Activated naive CD8-positive, alpha-beta T cell treated with anti-CD3 and anti-CD28 coated beads, Interleukin-2, amount 10 ng/mL, durations not matched to agents 7 days and 5 days (primary cell): ENCODE measurements at regions not wholly inside any gene's neighbourhood (a gene's known extent, or its start where the extent isn't known, plus 50 kb on each side); places are given as distances from the start of the nearest gene placed in this dataset.

Experiments
- ATAC-seq: fragments of 150-1000 bp; cut with Tn5 transposase; one replicate; pipeline ENCODE4 v1.10.0; 2021; ENCODE audit warnings: low read depth, moderate library complexity
- POLR2A ChIA-PET: fragments of 350-600 bp; sonication (Branson Sonifier 250); formaldehyde crosslinking; loops from one replicate; lab custom pipeline; 2021; ENCODE audit warnings: antibody characterized with exemption; lab: Charles Lee
- DNase-seq: peaks from one replicate; pipeline ENCODE4 v3.0.0; 2021
- H3K27ac Mint-ChIP-seq: one replicate; pipeline ENCODE4 v1.8.0; 2022; ENCODE audit warnings: mild to moderate bottlenecking, mixed read lengths
- H3K27me3 Mint-ChIP-seq: one replicate; pipeline ENCODE4 v1.8.0; 2022; ENCODE audit warnings: mild to moderate bottlenecking, moderate library complexity, mixed read lengths
- H3K36me3 Mint-ChIP-seq: one replicate; pipeline ENCODE4 v1.8.0; 2021; ENCODE audit warnings: mild to moderate bottlenecking, mixed read lengths
- H3K4me1 Mint-ChIP-seq: one replicate; pipeline ENCODE4 v1.8.0; 2021; ENCODE audit warnings: mixed read lengths
- H3K4me3 Mint-ChIP-seq: one replicate; pipeline ENCODE4 v1.8.0; 2022; ENCODE audit warnings: mild to moderate bottlenecking, moderate library complexity, mixed read lengths
- H3K9me3 Mint-ChIP-seq: one replicate; pipeline ENCODE4 v1.8.0; 2021; ENCODE audit warnings: mixed read lengths

DNA sequence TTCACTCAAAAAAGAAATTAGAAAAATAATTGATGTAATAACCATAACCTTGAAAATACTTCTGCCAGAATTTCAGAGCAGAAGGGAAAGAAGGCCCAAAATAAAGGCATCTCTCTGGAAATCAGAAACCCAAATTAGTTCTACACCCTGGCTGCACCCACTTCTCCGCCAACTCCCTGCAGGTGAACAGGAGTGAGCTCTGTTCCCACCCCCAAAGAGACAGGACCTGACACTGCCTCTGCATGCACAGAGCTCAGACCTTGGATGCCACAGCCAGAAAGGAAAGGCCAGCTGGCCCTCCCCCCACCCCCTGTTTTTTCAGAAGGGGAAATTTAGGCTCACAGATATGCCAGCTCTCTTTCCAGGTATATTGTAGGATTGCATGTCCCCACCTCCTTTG lies 228.2 kb downstream of the BCL11B start:
- no peak for ATAC-seq
- DNase-seq, result no peak
- Mint-ChIP-seq H3K9me3 (no peaks in the 10 kb centered on the region), H3K27ac (no peak overlapping the region), H3K4me1 (peaks cover 10% of the 10 kb centered on the region), H3K4me3 (no peak overlapping the region), H3K36me3 (no peaks in the 10 kb centered on the region), H3K27me3 (no peaks in the 10 kb centered on the region)
- POLR2A ChIA-PET, result no interaction called here

DNA sequence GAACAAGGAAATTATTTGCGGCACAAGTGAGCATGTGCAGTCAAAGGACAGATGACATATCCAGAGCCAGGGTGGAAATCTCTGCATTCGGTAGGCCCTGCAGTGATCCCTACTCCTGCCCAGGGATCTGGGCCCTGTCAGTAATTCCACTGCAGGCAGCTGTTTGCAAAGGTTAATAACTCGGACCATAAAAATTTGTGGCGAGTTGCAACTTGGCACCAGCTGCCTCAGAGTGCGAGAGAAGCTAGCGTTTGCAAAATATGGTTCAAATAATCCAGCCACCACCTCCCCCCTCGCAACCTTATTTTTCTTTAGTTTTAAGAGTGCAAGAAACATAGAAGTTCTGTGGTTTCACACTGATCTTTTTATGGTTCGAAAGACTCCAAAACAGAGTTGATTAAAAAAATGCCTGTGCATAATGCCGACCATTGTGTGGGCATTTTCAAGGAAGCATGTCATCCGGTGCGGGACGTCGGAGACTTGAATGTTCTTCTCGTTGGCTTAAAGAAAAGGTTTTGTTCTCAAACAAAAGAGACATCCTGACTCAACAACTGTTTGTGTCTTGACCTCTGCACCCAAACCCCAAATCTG lies 224.5 kb downstream of the BCL11B start:
- ATAC-seq, result no peak
- H3K4me3 Mint-ChIP-seq, result no peak overlapping the region
- peaks cover 9% of the 10 kb centered on the region for H3K9me3 Mint-ChIP-seq
- no peaks in the 10 kb centered on the region for H3K27me3 Mint-ChIP-seq
- peaks cover 11% of the 10 kb centered on the region for H3K4me1 Mint-ChIP-seq
- peaks cover 13% of the 10 kb centered on the region for H3K36me3 Mint-ChIP-seq
- peak overlapping the region; percentile 14 for H3K27ac Mint-ChIP-seq
- no peak for DNase-seq
- POLR2A ChIA-PET, result no interaction called here

DNA sequence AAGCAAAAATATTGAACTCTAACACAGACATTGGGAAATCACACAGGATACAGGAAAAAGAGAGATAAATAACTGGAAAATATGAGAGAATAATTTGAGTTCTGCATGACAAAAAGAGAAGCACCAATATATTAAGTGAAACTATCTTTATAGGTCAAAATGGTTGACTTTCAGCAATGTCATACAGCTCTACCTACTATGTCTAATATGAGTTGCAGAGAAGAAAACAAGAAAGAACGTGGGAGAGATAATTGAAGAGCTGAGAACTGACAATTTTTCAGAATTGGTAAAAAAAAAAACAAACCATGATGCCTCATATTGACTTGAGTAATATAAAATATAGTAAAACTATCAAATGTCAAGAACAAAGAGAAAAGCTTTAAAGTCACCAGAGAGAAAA lies 221.7 kb downstream of the BCL11B start:
- H3K27me3 Mint-ChIP-seq, result no peaks in the 10 kb centered on the region

DNA sequence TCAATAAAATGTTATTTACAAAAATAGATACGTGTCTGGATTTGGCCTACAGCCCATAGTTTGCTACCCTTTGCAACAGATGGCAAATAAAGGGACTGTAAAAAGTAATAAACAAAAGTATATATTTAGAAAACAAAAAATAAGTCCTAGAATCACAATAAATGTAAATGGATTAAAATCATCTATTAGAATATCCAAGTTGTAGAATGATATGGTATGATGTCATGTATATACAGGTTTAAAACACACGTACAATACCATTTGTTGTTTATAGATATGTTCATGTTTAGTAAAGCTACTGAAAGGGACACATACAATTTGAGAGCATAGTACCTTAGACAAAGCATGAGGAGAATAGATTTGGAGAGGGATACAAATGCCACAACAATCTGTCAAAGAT lies 219.5 kb downstream of the BCL11B start:
- H3K4me1 Mint-ChIP-seq, result peaks cover 27% of the 10 kb centered on the region
- DNase-seq, result no peak
- no peak overlapping the region for H3K27ac Mint-ChIP-seq
- POLR2A ChIA-PET, result no interaction called here
- peaks cover 25% of the 10 kb centered on the region for H3K9me3 Mint-ChIP-seq
- H3K27me3 Mint-ChIP-seq, result no peaks in the 10 kb centered on the region
- peaks cover 28% of the 10 kb centered on the region for H3K36me3 Mint-ChIP-seq
- no peak for ATAC-seq
- no peak overlapping the region for H3K4me3 Mint-ChIP-seq

More for the DNA sequence above, 221.7 kb downstream of the BCL11B start:
- DNase-seq (no peak), ATAC-seq (no peak)
- H3K9me3 Mint-ChIP-seq, result peaks cover 16% of the 10 kb centered on the region
- H3K27ac Mint-ChIP-seq, result no peak overlapping the region
- H3K4me1 Mint-ChIP-seq, result peaks cover 11% of the 10 kb centered on the region
- H3K36me3 Mint-ChIP-seq, result peaks cover 20% of the 10 kb centered on the region
- POLR2A ChIA-PET, result interaction anchor here (0.6 to 1.4 kb wide), 2 partner anchors 19 to 103 kb away, joined by 3 read pairs; no protein-coding TSS in a partner anchor
- H3K4me3 Mint-ChIP-seq, result no peak overlapping the region

DNA sequence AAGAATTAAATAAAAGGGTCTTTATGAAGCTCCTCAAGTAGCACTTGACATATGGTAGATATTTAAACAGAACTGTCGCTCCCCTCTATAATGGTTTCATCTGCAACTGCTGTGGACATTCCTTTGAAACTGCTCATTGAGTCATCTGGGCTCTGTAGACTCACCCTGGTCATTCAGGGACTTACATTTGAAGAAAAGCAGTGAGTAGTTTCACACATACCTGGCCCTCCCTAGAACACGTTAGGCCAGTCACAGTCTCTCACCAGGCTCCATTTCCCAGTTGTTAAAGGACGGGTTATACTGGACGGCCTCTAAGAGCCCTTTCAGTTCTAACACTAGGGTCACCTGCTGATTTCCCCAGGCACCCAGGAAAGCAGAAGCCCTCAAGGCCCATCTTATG lies 217.0 kb downstream of the BCL11B start:
- Mint-ChIP-seq H3K36me3 (peaks cover 28% of the 10 kb centered on the region), H3K9me3 (peaks cover 25% of the 10 kb centered on the region)

DNA sequence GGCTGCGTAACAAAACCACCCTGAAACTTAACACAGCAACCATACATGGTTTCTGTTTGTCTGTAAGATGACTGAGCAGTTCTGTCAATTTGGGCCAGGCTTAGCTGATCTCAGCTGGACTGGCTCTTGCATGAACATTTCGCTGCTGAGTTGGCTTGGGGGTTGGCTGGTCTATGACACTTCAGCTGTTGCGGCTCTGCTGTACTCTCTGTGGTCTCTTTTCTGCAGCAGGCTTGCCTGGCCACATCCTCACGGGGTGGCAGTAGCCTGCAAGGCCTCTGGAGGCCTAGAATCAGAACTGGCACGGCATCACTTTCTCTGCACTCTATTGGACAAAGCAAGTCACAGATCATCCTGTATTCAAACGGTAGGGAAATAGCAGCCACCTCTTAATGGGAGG lies 216.2 kb downstream of the BCL11B start:
- Mint-ChIP-seq H3K4me3 (peak overlapping the region; percentile 73), H3K9me3 (peaks cover 25% of the 10 kb centered on the region), H3K4me1 (peaks cover 20% of the 10 kb centered on the region), H3K27me3 (no peaks in the 10 kb centered on the region), H3K27ac (peak overlapping the region; percentile 91), H3K36me3 (peaks cover 25% of the 10 kb centered on the region)
- POLR2A ChIA-PET, result interaction anchor here (0.6 to 1.6 kb wide), 4 partner anchors 72 to 347 kb away, joined by 3 to 6 read pairs (median 4); partner anchors contain the start of gene BCL11B
- peak; percentile 99 for ATAC-seq
- peak; percentile 76 for DNase-seq

More for the DNA sequence above, 217.0 kb downstream of the BCL11B start:
- Mint-ChIP-seq H3K27me3 (no peaks in the 10 kb centered on the region), H3K27ac (no peak overlapping the region), H3K4me1 (peaks cover 22% of the 10 kb centered on the region), H3K4me3 (no peak overlapping the region)
- POLR2A ChIA-PET, result interaction anchor here (1.6 kb wide), 1 partner anchor 217 kb away, joined by 4 read pairs; the partner anchor contains the start of gene BCL11B
- DNase-seq, result no peak
- ATAC-seq, result no peak

DNA sequence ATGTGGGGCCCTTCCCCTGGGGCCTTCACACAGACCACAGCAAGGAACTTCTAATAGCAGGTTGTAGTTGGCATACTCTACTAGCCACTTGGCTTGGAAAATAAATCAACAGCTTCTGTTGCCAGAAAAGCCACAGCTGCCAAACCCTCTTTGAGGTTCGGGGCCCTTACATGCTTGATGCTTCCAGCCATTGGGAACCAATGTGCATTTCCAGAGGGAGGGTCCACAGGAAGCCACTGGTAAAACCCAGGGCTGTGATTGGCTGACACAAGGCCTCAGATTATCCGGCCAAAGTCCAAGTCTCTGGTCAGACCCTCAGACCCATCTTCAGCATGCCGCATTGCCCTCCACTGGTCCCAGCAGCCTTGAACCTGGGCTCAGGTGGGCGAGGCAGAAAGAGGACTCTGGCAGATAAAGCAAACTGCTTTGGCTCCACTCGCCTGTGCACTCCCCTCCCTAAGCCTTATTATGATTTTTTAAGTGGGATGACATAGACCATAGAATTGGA lies 214.4 kb downstream of the BCL11B start:
- Mint-ChIP-seq H3K9me3 (peaks cover 15% of the 10 kb centered on the region), H3K27ac (no peak overlapping the region), H3K4me3 (no peak overlapping the region), H3K36me3 (peaks cover 14% of the 10 kb centered on the region), H3K27me3 (peaks cover 3% of the 10 kb centered on the region), H3K4me1 (peaks cover 20% of the 10 kb centered on the region)
- ATAC-seq (no peak), DNase-seq (no peak)
- POLR2A ChIA-PET, result no interaction called here

DNA sequence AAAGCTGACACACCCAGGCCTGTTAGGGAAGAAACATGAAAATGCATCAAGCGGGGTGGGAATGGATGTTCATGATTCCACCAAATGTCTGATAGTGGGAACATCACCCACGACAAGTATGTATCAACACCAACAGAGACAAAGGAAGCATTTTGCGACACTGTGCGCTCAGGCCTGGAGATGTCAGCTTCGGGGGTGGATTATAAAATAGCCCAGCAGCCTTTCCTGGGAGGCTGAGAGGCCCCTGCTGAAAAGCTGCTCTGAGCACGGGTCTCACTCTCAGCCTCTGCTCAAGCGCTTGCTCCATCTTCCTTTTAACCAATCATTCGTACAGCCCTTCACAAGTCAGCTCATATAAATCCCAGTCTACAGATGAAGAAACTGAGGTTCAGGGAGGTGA lies 213.5 kb downstream of the BCL11B start:
- H3K36me3 Mint-ChIP-seq, result peaks cover 11% of the 10 kb centered on the region
- POLR2A ChIA-PET, result no interaction called here
- no peak overlapping the region for H3K4me3 Mint-ChIP-seq
- peaks cover 23% of the 10 kb centered on the region for H3K4me1 Mint-ChIP-seq
- H3K27ac Mint-ChIP-seq, result no peak overlapping the region
- DNase-seq (no peak), ATAC-seq (no peak)
- peaks cover 3% of the 10 kb centered on the region for H3K27me3 Mint-ChIP-seq
- H3K9me3 Mint-ChIP-seq, result peaks cover 14% of the 10 kb centered on the region

DNA sequence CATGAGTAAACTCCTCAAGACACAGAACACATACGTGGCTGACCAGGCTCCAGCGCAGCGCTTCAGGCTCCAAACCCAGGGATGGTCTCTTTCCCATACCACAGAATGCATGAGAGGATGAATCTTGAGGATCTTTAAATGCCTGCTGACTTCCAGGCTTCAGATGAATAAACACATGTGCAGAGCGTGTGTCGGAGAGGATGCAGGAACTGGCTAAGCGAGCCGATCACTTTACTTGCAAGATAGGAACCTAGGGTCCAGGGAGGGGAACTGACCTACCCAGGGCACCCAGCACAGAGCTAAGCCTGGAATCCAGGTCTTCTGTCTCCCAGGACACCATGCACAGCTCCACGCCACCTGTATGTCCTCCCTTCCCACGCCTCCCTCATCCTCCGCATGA lies 209.8 kb downstream of the BCL11B start:
- no peak for DNase-seq
- peaks cover 10% of the 10 kb centered on the region for H3K4me1 Mint-ChIP-seq
- no peak for ATAC-seq
- H3K4me3 Mint-ChIP-seq, result no peak overlapping the region
- H3K27me3 Mint-ChIP-seq, result peaks cover 3% of the 10 kb centered on the region
- H3K36me3 Mint-ChIP-seq, result peaks cover under 1% of the 10 kb centered on the region
- peaks cover under 1% of the 10 kb centered on the region for H3K9me3 Mint-ChIP-seq
- no peak overlapping the region for H3K27ac Mint-ChIP-seq
- POLR2A ChIA-PET, result no interaction called here

DNA sequence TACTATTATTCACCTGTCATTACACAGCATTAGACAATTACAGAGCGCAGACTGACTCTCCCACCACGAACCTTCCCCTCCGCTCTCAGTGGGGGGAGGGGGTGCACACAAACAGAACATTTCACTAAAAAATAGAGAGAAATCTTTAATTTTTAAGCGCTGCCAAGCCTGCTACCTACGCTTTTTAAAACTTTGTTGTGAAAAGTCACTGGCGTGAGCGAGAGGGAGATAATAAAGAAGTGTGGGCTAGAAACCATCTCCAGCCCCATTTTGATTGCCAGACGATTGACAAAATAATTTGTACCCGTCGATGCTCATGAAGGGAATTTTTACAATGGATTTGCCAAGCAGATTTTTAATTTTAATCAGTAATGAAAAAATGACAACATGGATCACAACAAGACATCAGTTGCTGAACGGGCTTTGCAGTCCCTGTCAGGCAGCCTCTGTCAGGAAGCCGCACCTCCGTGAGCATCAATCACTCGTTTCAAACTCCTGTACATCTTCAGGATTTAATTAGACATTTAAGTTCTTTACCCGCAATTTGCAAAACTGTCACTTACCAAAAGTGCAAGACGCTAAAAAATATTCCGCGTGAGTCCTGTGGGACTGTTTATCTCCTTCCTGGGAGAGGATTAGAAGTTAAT lies 209.1 kb downstream of the BCL11B start:
- Mint-ChIP-seq H3K4me1 (peaks cover 10% of the 10 kb centered on the region), H3K4me3 (no peak overlapping the region), H3K27ac (no peak overlapping the region), H3K36me3 (no peaks in the 10 kb centered on the region), H3K27me3 (peaks cover 3% of the 10 kb centered on the region), H3K9me3 (no peaks in the 10 kb centered on the region)
- DNase-seq (no peak), ATAC-seq (no peak)
- POLR2A ChIA-PET, result no interaction called here

DNA sequence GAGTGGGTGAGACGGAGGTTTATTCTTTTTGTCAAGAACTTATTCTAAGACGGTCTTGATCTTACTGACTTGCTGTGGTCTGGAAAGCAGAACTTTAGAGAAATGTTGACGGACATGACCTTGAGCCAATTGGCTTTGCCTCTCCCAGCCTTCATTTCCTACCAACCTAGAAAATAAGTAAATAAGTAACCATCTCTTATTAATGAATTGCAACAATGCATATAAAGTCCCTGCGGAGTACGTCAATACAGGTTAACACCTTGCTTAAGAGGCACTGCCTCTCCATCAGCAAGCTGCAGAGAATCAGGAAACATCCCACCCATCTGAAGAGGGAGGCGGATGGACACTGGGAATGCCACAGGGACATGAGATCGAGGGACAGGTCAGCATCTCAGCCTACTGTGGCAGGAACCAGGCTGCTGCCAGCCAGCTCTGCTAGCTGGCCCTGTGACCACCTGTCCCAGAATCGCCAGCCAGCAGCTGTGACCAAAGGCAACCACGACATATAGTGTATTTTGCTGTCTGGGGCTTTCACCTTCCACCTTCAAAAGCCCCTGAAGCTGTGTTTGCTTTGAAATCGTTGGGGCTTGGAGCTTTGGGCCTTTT lies 208.3 kb downstream of the BCL11B start:
- Mint-ChIP-seq H3K4me3 (no peak overlapping the region), H3K9me3 (no peaks in the 10 kb centered on the region), H3K27ac (peak overlapping the region; percentile 7), H3K4me1 (peaks cover 8% of the 10 kb centered on the region), H3K27me3 (peaks cover 3% of the 10 kb centered on the region), H3K36me3 (no peaks in the 10 kb centered on the region)
- DNase-seq (no peak), ATAC-seq (no peak)
- POLR2A ChIA-PET, result no interaction called here

DNA sequence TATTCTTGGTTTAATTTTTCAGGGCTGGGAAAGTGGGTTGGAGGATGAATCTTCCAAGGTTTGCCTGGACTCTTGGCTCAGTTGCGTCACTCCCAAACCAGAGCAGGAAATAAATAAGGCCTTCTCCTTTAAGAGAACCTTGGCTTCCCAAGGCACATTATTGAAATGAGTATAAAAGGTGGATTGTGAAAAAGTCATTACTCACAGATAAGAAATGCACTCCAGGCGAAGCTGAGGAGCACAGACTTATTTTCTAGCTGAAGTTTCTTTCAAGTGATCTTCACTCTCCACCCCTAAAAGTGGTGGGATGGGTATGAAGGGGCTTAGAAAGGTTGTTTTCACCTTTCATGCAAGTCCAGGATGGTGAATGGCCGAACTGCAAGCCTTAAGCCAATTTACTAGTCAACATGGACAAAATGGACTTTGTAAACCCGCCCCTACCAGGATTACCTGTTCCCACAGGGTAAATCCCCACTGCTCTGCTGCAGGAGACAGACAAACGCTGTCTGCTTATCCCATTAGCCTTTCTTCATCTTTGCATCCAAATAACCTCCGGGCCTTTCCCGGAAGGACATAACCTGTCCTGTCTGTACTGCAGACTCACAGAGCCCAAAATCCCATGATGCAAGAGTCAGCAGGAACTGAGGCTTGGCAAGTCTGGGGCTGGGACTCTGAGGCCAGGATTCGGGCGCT lies 207.6 kb downstream of the BCL11B start:
- DNase-seq (no peak), ATAC-seq (no peak)
- POLR2A ChIA-PET, result no interaction called here
- peaks cover 3% of the 10 kb centered on the region for H3K27me3 Mint-ChIP-seq
- no peak overlapping the region for H3K4me3 Mint-ChIP-seq
- peak overlapping the region; percentile 7 for H3K27ac Mint-ChIP-seq
- H3K9me3 Mint-ChIP-seq, result no peaks in the 10 kb centered on the region
- peaks cover 8% of the 10 kb centered on the region for H3K4me1 Mint-ChIP-seq
- H3K36me3 Mint-ChIP-seq, result no peaks in the 10 kb centered on the region

DNA sequence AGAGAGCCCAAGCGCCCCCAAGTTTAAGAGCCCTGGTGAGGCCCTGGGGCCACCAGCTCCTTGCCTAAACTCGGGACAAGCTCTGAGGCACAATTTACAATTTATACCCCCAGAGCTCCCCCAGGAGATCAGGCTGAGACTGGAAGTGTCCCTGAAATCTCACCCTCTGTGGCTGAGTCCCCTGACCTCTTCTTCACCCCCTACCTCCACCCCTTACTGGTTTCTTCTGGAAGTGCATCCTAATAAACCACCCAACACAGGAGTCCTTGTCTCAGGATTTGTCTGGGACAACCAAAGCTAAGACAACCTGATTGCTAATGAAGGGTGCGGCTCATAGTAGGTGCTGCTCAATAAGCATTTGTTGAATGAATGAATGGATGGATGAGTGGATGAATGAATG lies 206.4 kb downstream of the BCL11B start:
- POLR2A ChIA-PET, result no interaction called here
- Mint-ChIP-seq H3K27ac (no peak overlapping the region), H3K4me1 (peaks cover 8% of the 10 kb centered on the region), H3K4me3 (no peak overlapping the region), H3K9me3 (peaks cover 2% of the 10 kb centered on the region), H3K36me3 (peaks cover 3% of the 10 kb centered on the region), H3K27me3 (peaks cover 3% of the 10 kb centered on the region)
- ATAC-seq, result no peak
- DNase-seq, result no peak
